H1 (cell line): ENCODE measurements at regions not wholly inside any gene's neighbourhood (a gene's known extent, or its start where the extent isn't known, plus 50 kb on each side); places are given as distances from the start of the nearest gene placed in this dataset.

Experiments used
- CTCF ChIA-PET: fragments of 300-600 bp; sonication (Branson Sonifier 250); formaldehyde crosslinking; loops from one replicate; lab custom pipeline; 2021; ENCODE audit not compliant: partially characterized antibody; lab: Charles Lee
- POLR2A ChIA-PET: fragments of 300-600 bp; sonication (Branson Sonifier 250); formaldehyde crosslinking; loops from one replicate; lab custom pipeline; 2021; ENCODE audit warnings: inconsistent platforms; ENCODE audit not compliant: partially characterized antibody; lab: Charles Lee
- DNase-seq, 2 experiments: peaks; one replicate each; pipeline versions ENCODE4 v3.0.0 to v3.0.0-alpha.2; 2010 to 2022; ENCODE audit warnings: low spot score in 2 of 2, low read depth in 1 of 2, mixed read lengths in 1 of 2
- FAIRE-seq: peaks from 2 replicates; lab custom pipeline; 2011; peaks lifted over from hg19 to GRCh38; lab: Jason Lieb, UNC
- H2AFZ ChIP-seq: 2 replicates; pipeline ENCODE4 v1.8.1; 2012; ENCODE audit warnings: low read length, inconsistent platforms
- H2AK5ac ChIP-seq: 2 replicates; pipeline ENCODE4 v1.6.1; 2013; ENCODE audit warnings: low read depth, low read length
- H2BK120ac ChIP-seq: replicated peaks from 2 replicates; pipeline ENCODE3; 2013; ENCODE audit warnings: low read depth, low read length, inconsistent platforms
- H2BK12ac ChIP-seq: 2 replicates; pipeline ENCODE4 v1.6.1; 2013; ENCODE audit warnings: low read depth, low read length
- H2BK15ac ChIP-seq: 2 replicates; pipeline ENCODE4 v1.6.1; 2013; ENCODE audit warnings: low read length
- H2BK20ac ChIP-seq: 2 replicates; pipeline ENCODE4 v1.6.1; 2013; ENCODE audit warnings: low read length
- H2BK5ac ChIP-seq: 2 replicates; pipeline ENCODE4 v1.6.1; 2013; ENCODE audit warnings: low read depth, low read length
- H3K14ac ChIP-seq: 2 replicates; pipeline ENCODE4 v1.6.1; 2013; ENCODE audit warnings: inconsistent platforms; ENCODE audit not compliant: insufficient read length
- H3K18ac ChIP-seq: 2 replicates; pipeline ENCODE4 v1.6.1; 2013; ENCODE audit warnings: low read length; ENCODE audit errors: extremely low read depth
- H3K23ac ChIP-seq: 2 replicates; pipeline ENCODE4 v1.6.1; 2013; ENCODE audit warnings: inconsistent platforms; ENCODE audit not compliant: insufficient read length
- H3K23me2 ChIP-seq: 2 replicates; pipeline ENCODE4 v1.6.1; 2013; ENCODE audit warnings: low read depth, low read length
- H3K27ac ChIP-seq: 2 replicates; pipeline ENCODE4 v1.6.1; 2011; ENCODE audit warnings: low read depth, low read length, inconsistent platforms
- H3K27me3 ChIP-seq, 4 experiments: replicated peaks in 1 of 4; 1 replicate in 1 of 4; 2 replicates in 3 of 4; pipeline versions ENCODE4 v1.6.1 to v1.8.1; 2011 to 2013; ENCODE audit warnings: low read length in 3 of 4, mild to moderate bottlenecking in 3 of 4, inconsistent platforms in 2 of 4, mixed read lengths in 2 of 4, moderate library complexity in 1 of 4; ENCODE audit not compliant: control insufficient read depth in 3 of 4, insufficient read depth in 3 of 4; ENCODE audit errors: extremely low read depth in 1 of 4
- H3K36me3 ChIP-seq, 4 experiments: 2 replicates each; pipeline versions ENCODE4 v1.6.1 to v1.8.1; 2011 to 2013; ENCODE audit warnings: mild to moderate bottlenecking in 4 of 4, low read length in 3 of 4, moderate library complexity in 2 of 4, control low read depth in 1 of 4, inconsistent platforms in 1 of 4; ENCODE audit not compliant: insufficient read depth in 4 of 4, control insufficient read depth in 2 of 4
- H3K4ac ChIP-seq: replicated peaks from 2 replicates; pipeline ENCODE3; 2013; ENCODE audit warnings: low read length, low read depth, mixed read lengths, inconsistent platforms; ENCODE audit not compliant: insufficient read length
- H3K4me1 ChIP-seq, 4 experiments: replicated peaks in 1 of 4; 1 replicate in 1 of 4; 2 replicates in 3 of 4; pipeline versions ENCODE4 v1.6.1 to v1.8.1; 2011 to 2013; ENCODE audit warnings: low read length in 3 of 4, inconsistent platforms in 2 of 4, mixed read lengths in 1 of 4; ENCODE audit not compliant: insufficient read depth in 4 of 4, control insufficient read depth in 3 of 4
- H3K4me2 ChIP-seq, 2 experiments: 2 replicates each; pipeline versions ENCODE4 v1.6.1 to v1.8.1; 2011 to 2013; ENCODE audit warnings: low read depth in 2 of 2, low read length in 2 of 2, control low read depth in 1 of 2, inconsistent platforms in 1 of 2, mild to moderate bottlenecking in 1 of 2; ENCODE audit not compliant: insufficient read depth in 1 of 2
- H3K4me3 ChIP-seq, 4 experiments: fragments of 200-600, 300-600 bp in 1 of 4; sonication (generic), shearing (Covaris generic), sonication (Bioruptor Twin) in 1 of 4; 2 replicates each; pipeline versions ENCODE4 v1.5.1 to v1.8.1; 2011 to 2016; ENCODE audit warnings: low read length in 4 of 4, low read depth in 3 of 4, control low read depth in 2 of 4, inconsistent platforms in 2 of 4, mild to moderate bottlenecking in 2 of 4, mixed read lengths in 1 of 4, moderate library complexity in 1 of 4; ENCODE audit not compliant: insufficient read depth in 2 of 4; ENCODE audit errors: extremely low read depth in 1 of 4
- H3K56ac ChIP-seq: replicated peaks from 2 replicates; pipeline ENCODE3; 2013; ENCODE audit warnings: low read depth, mild to moderate bottlenecking, mixed read lengths, low read length, inconsistent platforms; ENCODE audit not compliant: insufficient read length
- H3K79me1 ChIP-seq: 2 replicates; pipeline ENCODE4 v1.6.1; 2013; ENCODE audit warnings: low read depth, low read length, control low read depth
- H3K79me2 ChIP-seq, 2 experiments: 2 replicates each; pipeline versions ENCODE4 v1.6.1 to v1.8.1; 2012 to 2013; ENCODE audit warnings: low read length in 2 of 2, mild to moderate bottlenecking in 2 of 2, inconsistent platforms in 1 of 2; ENCODE audit not compliant: insufficient read depth in 2 of 2, control insufficient read depth in 1 of 2
- H3K9ac ChIP-seq, 4 experiments: replicated peaks in 1 of 4; 1 replicate in 1 of 4; 2 replicates in 3 of 4; pipeline versions ENCODE4 v1.6.1 to v1.8.1; 2011 to 2013; ENCODE audit warnings: low read depth in 3 of 4, low read length in 3 of 4, control low read depth in 2 of 4, mild to moderate bottlenecking in 2 of 4, moderate library complexity in 2 of 4, inconsistent platforms in 1 of 4; ENCODE audit errors: extremely low read depth in 1 of 4
- H3K9me3 ChIP-seq, 2 experiments: 2 replicates each; pipeline versions ENCODE4 v1.6.1 to v1.8.1; 2012 to 2013; ENCODE audit warnings: mild to moderate bottlenecking in 2 of 2, moderate library complexity in 2 of 2, control low read depth in 1 of 2, inconsistent platforms in 1 of 2, low read depth in 1 of 2, low read length in 1 of 2, mixed read lengths in 1 of 2; ENCODE audit not compliant: insufficient read depth in 2 of 2
- H4K20me1 ChIP-seq, 2 experiments: replicated peaks in 1 of 2; 2 replicates each; pipeline versions ENCODE3 to v1.8.1; 2011 to 2013; ENCODE audit warnings: inconsistent platforms in 2 of 2, low read length in 2 of 2, mild to moderate bottlenecking in 1 of 2; ENCODE audit not compliant: insufficient read depth in 2 of 2, control insufficient read depth in 1 of 2
- H4K5ac ChIP-seq: 2 replicates; pipeline ENCODE4 v1.6.1; 2013; ENCODE audit warnings: low read length, low read depth, mixed read lengths, inconsistent platforms; ENCODE audit not compliant: insufficient read length
- H4K8ac ChIP-seq: 2 replicates; pipeline ENCODE4 v1.8.0; 2013; ENCODE audit warnings: mild to moderate bottlenecking, moderate library complexity, low read length, inconsistent platforms; ENCODE audit not compliant: insufficient read depth; ENCODE audit errors: extremely low read depth
- H4K91ac ChIP-seq: replicated peaks from 2 replicates; pipeline ENCODE3; 2013; ENCODE audit warnings: low read length, mixed read lengths, inconsistent platforms; ENCODE audit not compliant: insufficient read length
- ASH2L ChIP-seq: fragments of 200-600, 300-600 bp; sonication (generic); IDR thresholded peaks from one replicate; pipeline ENCODE4 v1.7.1; 2017; ENCODE audit warnings: low read length
- BACH1 ChIP-seq: IDR thresholded peaks from 2 replicates; pipeline ENCODE4 v1.6.1; 2012; ENCODE audit warnings: low read length, improper control_type of control experiment
- CREB1 ChIP-seq: IDR thresholded peaks from 2 replicates; pipeline ENCODE4 v1.6.1; 2012; ENCODE audit warnings: inconsistent platforms
- EGR1 ChIP-seq: IDR thresholded peaks from 2 replicates; pipeline ENCODE4 v1.6.1; 2011; ENCODE audit warnings: low read depth, low read length, borderline replicate concordance
- EP300 ChIP-seq, 2 experiments: IDR thresholded peaks; 1 replicate in 1 of 2; 2 replicates in 1 of 2; pipeline ENCODE4 v1.6.1; 2011 to 2012; ENCODE audit warnings: low read depth in 2 of 2, low read length in 2 of 2, mild to moderate bottlenecking in 2 of 2, borderline replicate concordance in 1 of 2, inconsistent platforms in 1 of 2, moderate library complexity in 1 of 2
- FOSL1 ChIP-seq: IDR thresholded peaks from 2 replicates; pipeline ENCODE4 v1.6.1; 2011; ENCODE audit warnings: mild to moderate bottlenecking, low read depth, low read length, moderate library complexity; ENCODE audit not compliant: insufficient read depth
- GABPA ChIP-seq: IDR thresholded peaks from 2 replicates; pipeline ENCODE4 v1.6.1; 2011; ENCODE audit warnings: mild to moderate bottlenecking, low read length, moderate library complexity, borderline replicate concordance; ENCODE audit not compliant: insufficient read depth
- GTF2F1 ChIP-seq: IDR thresholded peaks from 2 replicates; pipeline ENCODE4 v1.6.1; 2012; ENCODE audit warnings: low read depth, low read length, improper control_type of control experiment, borderline replicate concordance
- MAFK ChIP-seq: IDR thresholded peaks from 2 replicates; pipeline ENCODE4 v1.6.1; 2012; ENCODE audit warnings: low read depth, mild to moderate bottlenecking, improper control_type of control experiment, low read length
- PHF8 ChIP-seq: fragments of 200-600 bp; sonication (generic); conservative IDR thresholded peaks from 2 replicates; pipeline ENCODE4 v1.7.1; 2012; ENCODE audit warnings: low read depth, mild to moderate bottlenecking, inconsistent platforms, low read length, moderate library complexity
- SIX5 ChIP-seq: IDR thresholded peaks from 2 replicates; pipeline ENCODE4 v1.6.1; 2011; ENCODE audit warnings: mild to moderate bottlenecking, low read depth, low read length
- TAF7 ChIP-seq: optimal IDR thresholded peaks from 2 replicates; pipeline ENCODE3; 2011; ENCODE audit warnings: low read depth, mild to moderate bottlenecking, inconsistent platforms, low read length, moderate library complexity, borderline replicate concordance
- TEAD4 ChIP-seq: IDR thresholded peaks from 2 replicates; pipeline ENCODE4 v1.6.1; 2012; ENCODE audit warnings: low read depth, low read length, inconsistent platforms, mixed read lengths
- ZNF274 ChIP-seq: IDR thresholded peaks from 2 replicates; pipeline ENCODE4 v1.7.0; 2012; ENCODE audit warnings: low read length, borderline replicate concordance; ENCODE audit errors: extremely low read depth
- WGBS, 2 experiments: shearing (Covaris generic) in 1 of 2; methylation state at CpG; one replicate each; pipeline versions ENCODE4 v1.1.6 to v1.1.7; 2013 to 2015; ENCODE audit warnings: low lambda C conversion rate in 2 of 2, mixed read lengths in 2 of 2, inconsistent platforms in 1 of 2, low coverage in 1 of 2, missing lambda C conversion rate in 1 of 2; ENCODE audit not compliant: insufficient replicate concordance in 2 of 2, insufficient coverage in 1 of 2, insufficient read length in 1 of 2; ENCODE audit errors: extremely low coverage in 1 of 2, missing lambda C conversion rate in 1 of 2; 5-methylcytosine and 5-hydroxymethylcytosine counted together
- TF ChIP-seq, protein P1 (sequence below): IDR thresholded peaks from 2 replicates; pipeline ENCODE4 v1.6.1; 2011; ENCODE audit warnings: low read length, improper control_type of control experiment

DNA sequence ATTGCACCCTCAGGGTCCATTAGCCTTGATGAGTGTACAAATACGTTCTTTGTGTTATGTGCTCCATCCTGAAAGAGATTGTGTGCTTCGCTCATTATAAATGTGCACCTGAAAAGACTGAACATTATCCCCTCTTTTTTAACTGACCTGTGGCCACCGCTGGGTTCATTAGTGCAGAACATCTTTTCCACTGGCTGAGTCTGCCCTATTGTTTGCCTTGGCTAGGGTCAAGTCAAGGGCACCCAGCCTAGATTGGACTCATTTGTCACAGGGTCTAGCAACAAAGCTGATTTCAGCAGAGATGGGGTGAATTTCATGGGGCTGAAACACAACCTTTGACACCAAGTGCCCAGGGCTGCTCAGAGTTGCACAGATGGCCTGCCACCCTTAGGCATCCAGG is 764.1 kb upstream of the ARRDC3 start:
- no peak overlapping the region for H4K91ac ChIP-seq
- ChIA-PET CTCF (no interaction called here), POLR2A (no interaction called here)
- no peaks in the 10 kb centered on the region for H3K79me1 ChIP-seq
- no peak overlapping the region for H3K23ac ChIP-seq
- no peak overlapping the region for H2BK12ac ChIP-seq
- no peaks in the 10 kb centered on the region for H3K23me2 ChIP-seq
- peak overlapping the region in 1 of 4 experiments; percentile 34; a peak in 1 of 7 replicates for H3K9ac ChIP-seq
- H3K4me2 ChIP-seq = no peak overlapping the region
- no peak overlapping the region for H2AK5ac ChIP-seq
- no peak overlapping the region for H3K4me3 ChIP-seq
- H3K18ac ChIP-seq = no peak overlapping the region
- H2BK15ac ChIP-seq = no peak overlapping the region
- H2BK20ac ChIP-seq = no peak overlapping the region
- H4K5ac ChIP-seq = no peak overlapping the region
- H3K4ac ChIP-seq = no peak overlapping the region
- no peak overlapping the region for H4K8ac ChIP-seq
- no peaks in the 10 kb centered on the region for H3K9me3 ChIP-seq
- FAIRE-seq (no peak), DNase-seq (no peak)
- H3K27me3 ChIP-seq = no peaks in the 10 kb centered on the region
- H2AFZ ChIP-seq = no peak overlapping the region
- H3K4me1 ChIP-seq = no peaks in the 10 kb centered on the region
- H4K20me1 ChIP-seq = no peaks in the 10 kb centered on the region
- H2BK120ac ChIP-seq = no peak overlapping the region
- WGBS, 2 experiments = 94% methylated on average over 3 of the region's 3 CpGs; no CpG with 5 or more reads in 1 of the 2 experiments
- no peak overlapping the region for H3K56ac ChIP-seq
- no peak overlapping the region for H3K14ac ChIP-seq
- H3K36me3 ChIP-seq = no peaks in the 10 kb centered on the region
- H2BK5ac ChIP-seq = no peak overlapping the region
- no peak overlapping the region for H3K27ac ChIP-seq
- H3K79me2 ChIP-seq = no peaks in the 10 kb centered on the region
- TF ChIP-seq CREB1 (no peak), EGR1 (no peak), ASH2L (no peak), SIX5 (no peak), EP300 (IDR thresholded peaks at IDR 0.05; ENCODE audit: borderline replicate concordance in 1 of 2, low read depth in 2 of 2, low read length in 2 of 2) (no peak), TAF7 (no peak), BACH1 (no peak), GTF2F1 (no peak), FOSL1 (no peak), PHF8 (no peak), MAFK (no peak), ZNF274 (no peak), GABPA (no peak), TEAD4 (no peak)
- TF ChIP-seq, protein P1, sequence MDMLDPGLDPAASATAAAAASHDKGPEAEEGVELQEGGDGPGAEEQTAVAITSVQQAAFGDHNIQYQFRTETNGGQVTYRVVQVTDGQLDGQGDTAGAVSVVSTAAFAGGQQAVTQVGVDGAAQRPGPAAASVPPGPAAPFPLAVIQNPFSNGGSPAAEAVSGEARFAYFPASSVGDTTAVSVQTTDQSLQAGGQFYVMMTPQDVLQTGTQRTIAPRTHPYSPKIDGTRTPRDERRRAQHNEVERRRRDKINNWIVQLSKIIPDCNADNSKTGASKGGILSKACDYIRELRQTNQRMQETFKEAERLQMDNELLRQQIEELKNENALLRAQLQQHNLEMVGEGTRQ = no peak
